GM23248 (cell line): ENCODE measurements at regions not wholly inside any gene's neighbourhood (a gene's known extent, or its start where the extent isn't known, plus 50 kb on each side); places are given as distances from the start of the nearest gene placed in this dataset.

ENCODE experiments used
- EZH2 ChIP-seq: fragments of 200-600 bp; sonication (generic); IDR thresholded peaks from 2 replicates; pipeline ENCODE4 v1.6.1; 2018; ENCODE audit warnings: antibody characterized with exemption, mild to moderate bottlenecking; ENCODE audit not compliant: insufficient read depth, poor library complexity, severe bottlenecking
- EZH2phosphoT487 ChIP-seq: fragments of 200-600 bp; sonication (generic); IDR thresholded peaks from 2 replicates; pipeline ENCODE4 v1.6.1; 2018; ENCODE audit warnings: antibody characterized with exemption, moderate library complexity, mild to moderate bottlenecking, low read depth; ENCODE audit not compliant: insufficient read depth

- TF ChIP-seq EZH2: no peak
- TF ChIP-seq EZH2phosphoT487: no peak
Observed at GRCh38 chr13:63274772-63275171, 1859.1 kb upstream of the PCDH20 start.
